HL-60 (cell line): ENCODE measurements at regions not wholly inside any gene's neighbourhood (a gene's known extent, or its start where the extent isn't known, plus 50 kb on each side); places are given as distances from the start of the nearest gene placed in this dataset.

ENCODE experiments used
- DNase-seq, 2 experiments: peaks; one replicate each; pipeline ENCODE4 v3.0.0-alpha.2; 2010 to 2020; ENCODE audit warnings: low read depth in 1 of 2, low spot score in 1 of 2
- H3K27ac ChIP-seq: fragments of 250-450 bp; sonication (Bioruptor Pico); replicated peaks from 2 replicates; pipeline ENCODE4 v1.5.1; 2020; ENCODE audit warnings: mild to moderate bottlenecking, moderate library complexity
- H3K27me3 ChIP-seq: fragments of 250-450 bp; sonication (Bioruptor Pico); 2 replicates; pipeline ENCODE4 v1.5.1; 2021; ENCODE audit warnings: mild to moderate bottlenecking, moderate library complexity; ENCODE audit not compliant: insufficient read depth, poor library complexity, severe bottlenecking
- H3K4me3 ChIP-seq: replicated peaks from 2 replicates; pipeline ENCODE4 v1.5.1; 2011; ENCODE audit warnings: mild to moderate bottlenecking, control low read depth, low read length; ENCODE audit not compliant: insufficient read depth
- GABPA ChIP-seq: IDR thresholded peaks from 2 replicates; pipeline ENCODE4 v1.6.1; 2012; ENCODE audit warnings: low read depth
- POLR2AphosphoS5 ChIP-seq: IDR thresholded peaks from 2 replicates; pipeline ENCODE4 v1.6.1; 2012; ENCODE audit warnings: low read depth
- SPI1 ChIP-seq: IDR thresholded peaks from 2 replicates; pipeline ENCODE4 v1.6.1; 2012; ENCODE audit warnings: low read depth, mild to moderate bottlenecking, borderline replicate concordance
- TF ChIP-seq, protein P1 (sequence below): IDR thresholded peaks from 2 replicates; pipeline ENCODE4 v1.6.1; 2012; ENCODE audit warnings: low read depth; ENCODE audit not compliant: insufficient replicate concordance
- TF ChIP-seq, protein P2 (sequence below): IDR thresholded peaks from one replicate; pipeline ENCODE4 v1.5.1; 2011; ENCODE audit warnings: low read length, control low read depth, inconsistent platforms; ENCODE audit not compliant: insufficient read depth

DNA sequence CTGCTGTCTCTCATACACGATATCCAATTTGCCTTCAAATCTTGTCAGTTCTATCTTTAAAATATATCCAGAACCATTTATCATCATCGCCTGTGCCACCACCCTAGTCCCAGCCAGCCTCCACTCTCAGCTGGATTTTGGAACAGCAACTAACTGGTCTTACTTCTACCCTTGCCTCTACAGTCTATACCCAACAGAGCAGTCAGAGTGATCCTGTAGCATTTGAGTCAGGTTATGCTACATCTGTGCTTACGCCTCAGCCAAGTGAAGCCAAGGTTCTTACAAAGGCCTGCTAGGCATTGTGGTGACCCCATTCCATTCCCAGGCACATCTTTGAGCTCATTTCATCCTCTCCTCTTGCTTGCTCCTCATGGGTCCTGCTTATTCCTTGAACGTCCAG, 95.7 kb upstream of the ACSL1 start:
- DNase-seq, result no peak
- Histone ChIP-seq H3K27me3 (no peaks in the 10 kb centered on the region), H3K4me3 (no peak overlapping the region), H3K27ac (no peak overlapping the region)
- TF ChIP-seq, protein P1, sequence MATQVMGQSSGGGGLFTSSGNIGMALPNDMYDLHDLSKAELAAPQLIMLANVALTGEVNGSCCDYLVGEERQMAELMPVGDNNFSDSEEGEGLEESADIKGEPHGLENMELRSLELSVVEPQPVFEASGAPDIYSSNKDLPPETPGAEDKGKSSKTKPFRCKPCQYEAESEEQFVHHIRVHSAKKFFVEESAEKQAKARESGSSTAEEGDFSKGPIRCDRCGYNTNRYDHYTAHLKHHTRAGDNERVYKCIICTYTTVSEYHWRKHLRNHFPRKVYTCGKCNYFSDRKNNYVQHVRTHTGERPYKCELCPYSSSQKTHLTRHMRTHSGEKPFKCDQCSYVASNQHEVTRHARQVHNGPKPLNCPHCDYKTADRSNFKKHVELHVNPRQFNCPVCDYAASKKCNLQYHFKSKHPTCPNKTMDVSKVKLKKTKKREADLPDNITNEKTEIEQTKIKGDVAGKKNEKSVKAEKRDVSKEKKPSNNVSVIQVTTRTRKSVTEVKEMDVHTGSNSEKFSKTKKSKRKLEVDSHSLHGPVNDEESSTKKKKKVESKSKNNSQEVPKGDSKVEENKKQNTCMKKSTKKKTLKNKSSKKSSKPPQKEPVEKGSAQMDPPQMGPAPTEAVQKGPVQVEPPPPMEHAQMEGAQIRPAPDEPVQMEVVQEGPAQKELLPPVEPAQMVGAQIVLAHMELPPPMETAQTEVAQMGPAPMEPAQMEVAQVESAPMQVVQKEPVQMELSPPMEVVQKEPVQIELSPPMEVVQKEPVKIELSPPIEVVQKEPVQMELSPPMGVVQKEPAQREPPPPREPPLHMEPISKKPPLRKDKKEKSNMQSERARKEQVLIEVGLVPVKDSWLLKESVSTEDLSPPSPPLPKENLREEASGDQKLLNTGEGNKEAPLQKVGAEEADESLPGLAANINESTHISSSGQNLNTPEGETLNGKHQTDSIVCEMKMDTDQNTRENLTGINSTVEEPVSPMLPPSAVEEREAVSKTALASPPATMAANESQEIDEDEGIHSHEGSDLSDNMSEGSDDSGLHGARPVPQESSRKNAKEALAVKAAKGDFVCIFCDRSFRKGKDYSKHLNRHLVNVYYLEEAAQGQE, result no peak
- TF ChIP-seq SPI1 (no peak), GABPA (no peak), POLR2AphosphoS5 (no peak)
- TF ChIP-seq, protein P2, sequence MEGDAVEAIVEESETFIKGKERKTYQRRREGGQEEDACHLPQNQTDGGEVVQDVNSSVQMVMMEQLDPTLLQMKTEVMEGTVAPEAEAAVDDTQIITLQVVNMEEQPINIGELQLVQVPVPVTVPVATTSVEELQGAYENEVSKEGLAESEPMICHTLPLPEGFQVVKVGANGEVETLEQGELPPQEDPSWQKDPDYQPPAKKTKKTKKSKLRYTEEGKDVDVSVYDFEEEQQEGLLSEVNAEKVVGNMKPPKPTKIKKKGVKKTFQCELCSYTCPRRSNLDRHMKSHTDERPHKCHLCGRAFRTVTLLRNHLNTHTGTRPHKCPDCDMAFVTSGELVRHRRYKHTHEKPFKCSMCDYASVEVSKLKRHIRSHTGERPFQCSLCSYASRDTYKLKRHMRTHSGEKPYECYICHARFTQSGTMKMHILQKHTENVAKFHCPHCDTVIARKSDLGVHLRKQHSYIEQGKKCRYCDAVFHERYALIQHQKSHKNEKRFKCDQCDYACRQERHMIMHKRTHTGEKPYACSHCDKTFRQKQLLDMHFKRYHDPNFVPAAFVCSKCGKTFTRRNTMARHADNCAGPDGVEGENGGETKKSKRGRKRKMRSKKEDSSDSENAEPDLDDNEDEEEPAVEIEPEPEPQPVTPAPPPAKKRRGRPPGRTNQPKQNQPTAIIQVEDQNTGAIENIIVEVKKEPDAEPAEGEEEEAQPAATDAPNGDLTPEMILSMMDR, result no peak

GRCh38 chr4:184922301-184922700, 96.0 kb upstream of the HELT start:
- no peak for DNase-seq
- TF ChIP-seq, protein P1, result no peak
- TF ChIP-seq, protein P2, result no peak
- no peak for TF ChIP-seq SPI1
- no peak for TF ChIP-seq POLR2AphosphoS5
- TF ChIP-seq GABPA, result no peak
- no peaks in the 10 kb centered on the region for H3K27me3 ChIP-seq
- no peak overlapping the region for H3K27ac ChIP-seq
- H3K4me3 ChIP-seq, result no peak overlapping the region

GRCh38 chr4:184924516-184924915, 93.8 kb upstream of the HELT start:
- Histone ChIP-seq H3K27me3 (no peaks in the 10 kb centered on the region), H3K27ac (no peak overlapping the region), H3K4me3 (no peak overlapping the region)
- peak; percentile 12 to 55 for DNase-seq
- TF ChIP-seq POLR2AphosphoS5 (no peak), SPI1 (peak; percentile 71)

DNA sequence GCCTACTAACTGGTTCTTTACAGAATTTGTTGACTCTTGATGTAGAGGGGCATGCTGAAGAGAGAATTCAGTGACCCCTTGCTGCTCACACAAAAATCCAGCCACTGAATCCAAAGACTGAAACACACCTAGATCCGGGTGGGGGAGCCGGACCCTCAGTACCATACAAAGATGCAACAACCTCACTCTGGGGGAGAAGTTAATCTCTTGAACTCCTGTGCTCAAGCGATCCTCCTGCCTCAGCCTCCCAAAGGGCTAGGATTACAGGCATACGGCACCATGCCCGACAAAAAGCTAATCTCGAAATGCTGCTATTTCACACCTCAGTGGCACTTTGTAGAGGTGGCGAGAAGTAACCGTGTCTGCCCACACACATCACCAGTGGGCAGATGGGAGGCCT, 88.8 kb upstream of the HELT start:
- Histone ChIP-seq H3K27me3 (no peaks in the 10 kb centered on the region), H3K27ac (no peak overlapping the region), H3K4me3 (no peak overlapping the region)
- no peak for DNase-seq
- TF ChIP-seq, protein P1, result no peak
- TF ChIP-seq GABPA (no peak), SPI1 (no peak), POLR2AphosphoS5 (no peak)
- TF ChIP-seq, protein P2, result no peak
